GM21529 (cell line): ENCODE measurements at regions not wholly inside any gene's neighbourhood (a gene's known extent, or its start where the extent isn't known, plus 50 kb on each side); places are given as distances from the start of the nearest gene placed in this dataset.

Source experiments
- ATAC-seq: cut with Tn5 transposase; IDR thresholded peaks from one replicate; pipeline ENCODE4 v1.9.1; 2021; ENCODE audit not compliant: unreplicated experiment

GRCh38 chr12:47312147-47312546 lies 232.4 kb upstream of the AMIGO2 start:
- no peak for ATAC-seq

GRCh38 chr12:47311568-47311967 lies 231.8 kb upstream of the AMIGO2 start:
- no peak for ATAC-seq

GRCh38 chr12:47311010-47311409 lies 231.3 kb upstream of the AMIGO2 start:
- ATAC-seq = no peak

- ATAC-seq = no peak
Observed at GRCh38 chr12:47308672-47309071, 228.9 kb upstream of the AMIGO2 start.

- peak; percentile 88 for ATAC-seq
Observed at GRCh38 chr12:47307680-47308399, 228.1 kb upstream of the AMIGO2 start.

- ATAC-seq = peak; percentile 11
Observed at GRCh38 chr12:47306773-47307679, 227.3 kb upstream of the AMIGO2 start.

- no peak for ATAC-seq
Observed at GRCh38 chr12:47306130-47306529, 226.4 kb upstream of the AMIGO2 start.

- no peak for ATAC-seq
Observed at GRCh38 chr12:47305464-47305863, 225.7 kb upstream of the AMIGO2 start.

- no peak for ATAC-seq
Observed at GRCh38 chr12:47303995-47304560, 224.3 kb upstream of the AMIGO2 start.

GRCh38 chr12:47303207-47303606 lies 223.4 kb upstream of the AMIGO2 start:
- no peak for ATAC-seq

- ATAC-seq = peak; percentile 64
Observed at GRCh38 chr12:47302111-47302671, 222.4 kb upstream of the AMIGO2 start.

- no peak for ATAC-seq
Observed at GRCh38 chr12:47299586-47299985, 219.8 kb upstream of the AMIGO2 start.

GRCh38 chr12:47297993-47298392 lies 218.2 kb upstream of the AMIGO2 start:
- ATAC-seq = no peak

- no peak for ATAC-seq
Observed at GRCh38 chr12:47296828-47297227, 217.1 kb upstream of the AMIGO2 start.

GRCh38 chr12:47293406-47293805 lies 213.6 kb upstream of the AMIGO2 start:
- no peak for ATAC-seq

GRCh38 chr12:47286676-47287075 lies 206.9 kb upstream of the AMIGO2 start:
- no peak for ATAC-seq
